Activated T-cell treated with anti-CD3 and anti-CD28 coated beads, Interleukin-2, amount 50 U/mL, for 24 hours (primary cell): ENCODE measurements at regions not wholly inside any gene's neighbourhood (a gene's known extent, or its start where the extent isn't known, plus 50 kb on each side); places are given as distances from the start of the nearest gene placed in this dataset.

Experiments used
- DNase-seq: peaks from one replicate; pipeline ENCODE4 v3.0.0-alpha.2; 2020
- H3K27ac Mint-ChIP-seq: 2 replicates; pipeline ENCODE4 v1.8.0; 2020; ENCODE audit warnings: mild to moderate bottlenecking, mixed read lengths
- H3K27me3 Mint-ChIP-seq: 2 replicates; pipeline ENCODE4 v1.8.0; 2020; ENCODE audit warnings: mixed read lengths
- H3K36me3 Mint-ChIP-seq: 2 replicates; pipeline ENCODE4 v1.8.0; 2020; ENCODE audit warnings: low read depth, mixed read lengths
- H3K4me1 Mint-ChIP-seq: 2 replicates; pipeline ENCODE4 v1.8.0; 2020; ENCODE audit warnings: low read depth, mixed read lengths
- H3K4me3 Mint-ChIP-seq: 2 replicates; pipeline ENCODE4 v1.8.0; 2020; ENCODE audit warnings: mild to moderate bottlenecking, moderate library complexity, mixed read lengths
- H3K9me3 Mint-ChIP-seq: 2 replicates; pipeline ENCODE4 v1.8.0; 2020; ENCODE audit warnings: mixed read lengths

- peaks cover 9% of the 10 kb centered on the region for H3K9me3 Mint-ChIP-seq
- DNase-seq = no peak
- H3K27me3 Mint-ChIP-seq = no peaks in the 10 kb centered on the region
Observed at GRCh38 chr17:22443061-22443460, 750.7 kb downstream of the KCNJ18 start.

DNA sequence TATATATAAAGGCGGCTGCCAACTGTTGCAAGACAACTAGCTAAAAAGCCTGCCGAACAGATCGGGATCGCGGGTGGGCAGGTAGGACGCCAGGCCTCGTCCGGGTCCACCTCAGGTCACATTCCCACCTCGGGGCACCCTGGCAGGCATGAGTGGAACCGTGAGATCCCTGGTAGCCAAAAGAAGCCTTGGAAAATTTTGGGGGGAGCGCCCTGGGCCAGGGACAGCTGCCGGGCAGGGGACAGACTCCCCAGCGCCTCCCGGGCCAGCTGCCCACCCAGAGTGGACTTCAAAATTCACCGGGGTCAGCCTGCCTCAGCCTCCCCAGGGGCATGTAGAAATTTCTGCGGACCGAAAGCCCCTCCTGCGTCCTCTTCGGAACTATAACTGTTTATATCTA, 760.9 kb downstream of the KCNJ18 start:
- no peak for DNase-seq

More at GRCh38 chr17:22443061-22443460, 750.7 kb downstream of the KCNJ18 start:
- Mint-ChIP-seq H3K27ac (no peak overlapping the region), H3K4me3 (no peak overlapping the region), H3K36me3 (no peaks in the 10 kb centered on the region), H3K4me1 (no peaks in the 10 kb centered on the region)

GRCh38 chr17:22454070-22454999, 762.0 kb downstream of the KCNJ18 start:
- no peak overlapping the region for H3K4me3 Mint-ChIP-seq
- DNase-seq = no peak
- H3K9me3 Mint-ChIP-seq = peaks cover 26% of the 10 kb centered on the region
- H3K27me3 Mint-ChIP-seq = no peaks in the 10 kb centered on the region
- no peaks in the 10 kb centered on the region for H3K4me1 Mint-ChIP-seq
- no peak overlapping the region for H3K27ac Mint-ChIP-seq
- no peaks in the 10 kb centered on the region for H3K36me3 Mint-ChIP-seq

More for the DNA sequence above, 760.9 kb downstream of the KCNJ18 start:
- Mint-ChIP-seq H3K36me3 (no peaks in the 10 kb centered on the region), H3K4me1 (no peaks in the 10 kb centered on the region), H3K9me3 (peaks cover 26% of the 10 kb centered on the region), H3K27me3 (no peaks in the 10 kb centered on the region), H3K27ac (no peak overlapping the region), H3K4me3 (no peak overlapping the region)

- Mint-ChIP-seq H3K27me3 (no peaks in the 10 kb centered on the region), H3K4me1 (no peaks in the 10 kb centered on the region), H3K9me3 (peaks cover 36% of the 10 kb centered on the region), H3K36me3 (no peaks in the 10 kb centered on the region), H3K4me3 (no peak overlapping the region), H3K27ac (no peak overlapping the region)
- DNase-seq = no peak
Observed at GRCh38 chr17:22459331-22459952, 767.1 kb downstream of the KCNJ18 start.

- Mint-ChIP-seq H3K27me3 (no peaks in the 10 kb centered on the region), H3K36me3 (no peaks in the 10 kb centered on the region), H3K4me1 (no peaks in the 10 kb centered on the region), H3K9me3 (peaks cover 37% of the 10 kb centered on the region), H3K4me3 (no peak overlapping the region), H3K27ac (no peak overlapping the region)
- no peak for DNase-seq
Observed at GRCh38 chr17:22459953-22460350, 767.6 kb downstream of the KCNJ18 start.

DNA sequence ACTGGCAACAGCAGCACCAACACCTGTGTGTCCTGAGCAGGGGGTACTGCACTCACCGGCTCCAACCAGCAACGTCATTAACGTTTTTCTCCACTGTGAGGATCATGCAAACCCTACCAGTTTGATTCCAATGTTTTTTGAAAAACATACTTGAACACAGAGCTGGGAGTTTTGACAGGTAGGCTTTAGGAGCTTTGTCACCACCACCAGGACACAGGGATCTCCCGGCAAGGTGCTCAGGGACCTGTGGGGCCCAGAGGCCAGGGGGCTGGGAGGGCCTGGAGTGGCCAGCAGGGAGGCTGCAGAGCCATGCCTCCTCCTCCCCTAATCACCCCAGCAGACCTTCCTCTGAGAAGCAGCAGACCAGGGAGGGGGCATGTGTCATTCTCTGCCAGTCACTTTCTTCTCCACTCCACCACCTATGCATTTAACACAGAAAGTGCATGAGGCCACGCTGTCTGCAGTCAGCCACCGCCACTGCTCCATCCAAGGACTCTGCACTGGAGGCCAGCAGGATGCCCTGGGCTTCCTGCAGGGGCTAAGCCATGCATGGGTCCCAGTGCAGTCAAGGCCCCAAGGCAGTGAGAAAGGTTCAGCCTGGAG, 768.2 kb downstream of the KCNJ18 start:
- H3K27me3 Mint-ChIP-seq = no peaks in the 10 kb centered on the region
- no peak for DNase-seq
- H3K36me3 Mint-ChIP-seq = no peaks in the 10 kb centered on the region
- H3K27ac Mint-ChIP-seq = no peak overlapping the region
- H3K4me3 Mint-ChIP-seq = no peak overlapping the region
- H3K9me3 Mint-ChIP-seq = peaks cover 33% of the 10 kb centered on the region
- H3K4me1 Mint-ChIP-seq = no peaks in the 10 kb centered on the region

DNA sequence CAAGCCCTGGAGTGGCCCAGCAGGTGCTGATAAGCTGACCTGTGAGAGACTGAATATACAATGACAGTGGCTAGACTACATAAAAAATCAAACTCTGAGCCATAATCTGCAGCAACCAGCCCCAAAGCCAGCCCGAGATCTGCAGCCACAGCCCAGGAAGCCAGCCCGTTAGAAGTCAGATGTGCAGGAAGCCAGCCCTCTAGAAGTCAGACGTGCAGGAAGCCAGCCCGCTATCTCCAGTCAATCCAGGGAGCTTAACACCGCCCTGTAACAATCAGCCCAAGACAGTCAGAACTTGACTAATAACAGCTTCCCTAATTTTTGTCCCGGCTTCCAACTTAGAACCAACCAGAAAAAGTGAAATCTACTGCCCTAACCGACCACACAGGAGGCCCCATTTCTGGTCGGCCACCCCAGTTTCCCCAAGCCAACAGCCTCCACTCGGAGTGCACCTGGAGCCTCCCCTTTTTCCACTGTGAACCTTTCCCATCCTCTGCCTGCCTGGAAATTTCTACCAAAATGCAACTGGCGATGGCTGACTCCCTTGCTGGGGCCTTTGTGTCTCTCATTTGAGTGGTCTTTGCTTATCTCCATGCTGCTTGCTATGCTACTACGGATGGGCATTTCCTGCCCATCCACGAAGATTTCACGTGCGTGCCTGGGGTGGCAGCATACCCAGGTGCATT, 769.3 kb downstream of the KCNJ18 start:
- Mint-ChIP-seq H3K4me3 (no peak overlapping the region), H3K9me3 (peaks cover 31% of the 10 kb centered on the region)

DNA sequence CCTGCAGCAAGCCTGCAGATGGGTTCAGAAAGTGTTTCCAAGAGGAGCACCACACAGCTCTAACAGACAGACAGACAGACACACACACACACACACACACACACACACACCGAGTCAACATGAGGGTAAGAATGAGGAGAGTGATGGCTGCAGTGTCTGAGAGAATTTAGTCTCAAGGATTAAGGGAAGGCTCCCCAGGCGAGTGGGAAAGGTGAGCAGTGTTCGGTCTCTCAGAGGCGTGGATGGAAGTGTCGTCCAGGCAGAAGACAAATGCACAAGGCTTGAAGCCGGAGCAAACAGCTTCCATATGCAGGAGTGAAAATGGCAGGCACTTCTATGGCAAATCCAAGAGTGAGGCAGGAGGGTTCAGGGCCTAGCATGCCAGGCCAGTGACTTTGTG, 770.1 kb downstream of the KCNJ18 start:
- Mint-ChIP-seq H3K4me3 (no peak overlapping the region), H3K4me1 (no peaks in the 10 kb centered on the region), H3K36me3 (no peaks in the 10 kb centered on the region), H3K9me3 (peaks cover 32% of the 10 kb centered on the region), H3K27me3 (no peaks in the 10 kb centered on the region), H3K27ac (no peak overlapping the region)
- no peak for DNase-seq

More for the DNA sequence above, 769.3 kb downstream of the KCNJ18 start:
- no peak overlapping the region for H3K27ac Mint-ChIP-seq
- no peaks in the 10 kb centered on the region for H3K4me1 Mint-ChIP-seq
- no peaks in the 10 kb centered on the region for H3K36me3 Mint-ChIP-seq
- no peaks in the 10 kb centered on the region for H3K27me3 Mint-ChIP-seq
- DNase-seq = no peak

DNA sequence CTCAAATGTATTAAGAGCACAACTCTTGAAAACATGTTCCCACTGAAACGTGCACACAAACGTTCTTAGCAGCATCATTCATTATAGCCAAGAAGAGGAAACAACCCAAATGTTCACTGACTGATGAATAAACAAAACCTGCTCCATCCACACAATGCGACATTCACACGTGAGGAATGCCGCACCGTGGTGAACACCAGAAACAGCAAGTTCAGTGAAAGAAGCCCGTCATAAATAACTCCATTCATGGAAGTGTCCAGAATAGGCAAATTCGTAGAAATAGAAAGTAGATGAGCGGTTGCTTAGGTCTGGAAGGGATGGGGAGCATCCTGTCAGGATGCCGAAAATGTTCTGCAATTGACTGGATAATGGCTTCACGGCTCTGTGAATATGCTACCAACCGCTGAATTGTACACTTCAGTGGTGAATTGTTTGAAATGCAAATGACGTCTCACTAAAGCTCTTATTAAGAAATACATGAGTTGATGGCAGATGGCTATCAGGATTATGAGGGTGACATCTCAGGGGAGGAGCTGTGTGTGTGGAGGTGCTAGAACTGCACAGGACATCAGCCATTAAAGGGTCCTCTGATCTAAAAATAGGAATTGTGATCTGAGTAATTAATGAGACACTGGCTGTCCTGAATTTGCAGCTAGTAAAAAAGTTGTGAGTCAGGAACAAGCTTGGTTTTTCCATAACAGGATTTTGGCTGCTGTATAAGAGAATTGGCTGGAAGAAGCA, 771.0 kb downstream of the KCNJ18 start:
- Mint-ChIP-seq H3K27ac (no peak overlapping the region), H3K36me3 (no peaks in the 10 kb centered on the region), H3K4me1 (no peaks in the 10 kb centered on the region), H3K27me3 (no peaks in the 10 kb centered on the region), H3K9me3 (peaks cover 29% of the 10 kb centered on the region), H3K4me3 (no peak overlapping the region)
- DNase-seq = no peak

DNA sequence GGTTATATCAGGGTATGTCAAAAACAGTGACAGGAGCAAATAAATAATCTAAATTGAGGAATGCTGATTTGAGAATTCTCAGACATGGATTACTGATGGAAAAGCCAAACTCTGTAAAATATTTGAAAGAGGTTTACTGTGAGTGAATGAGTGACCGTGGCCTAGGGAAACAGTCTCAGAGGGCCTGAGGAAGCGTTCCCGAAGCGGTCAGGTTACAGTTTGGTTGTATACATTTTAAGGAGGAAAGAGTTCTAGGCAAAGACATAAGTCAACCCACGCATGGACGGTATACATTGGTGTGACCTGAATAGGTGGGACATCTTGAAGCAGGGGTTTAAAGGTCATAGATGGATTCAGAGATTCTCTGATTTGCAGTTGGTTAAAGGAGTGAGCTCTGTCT, 771.7 kb downstream of the KCNJ18 start:
- no peaks in the 10 kb centered on the region for H3K27me3 Mint-ChIP-seq
- peaks cover 27% of the 10 kb centered on the region for H3K9me3 Mint-ChIP-seq
- no peaks in the 10 kb centered on the region for H3K4me1 Mint-ChIP-seq
- DNase-seq = no peak
- H3K27ac Mint-ChIP-seq = no peak overlapping the region
- H3K4me3 Mint-ChIP-seq = no peak overlapping the region
- H3K36me3 Mint-ChIP-seq = no peaks in the 10 kb centered on the region

GRCh38 chr17:22467720-22468119, 775.4 kb downstream of the KCNJ18 start:
- no peaks in the 10 kb centered on the region for H3K36me3 Mint-ChIP-seq
- no peaks in the 10 kb centered on the region for H3K27me3 Mint-ChIP-seq
- H3K27ac Mint-ChIP-seq = no peak overlapping the region
- peaks cover 29% of the 10 kb centered on the region for H3K9me3 Mint-ChIP-seq
- DNase-seq = no peak
- no peaks in the 10 kb centered on the region for H3K4me1 Mint-ChIP-seq
- H3K4me3 Mint-ChIP-seq = no peak overlapping the region

GRCh38 chr17:22469101-22469880, 777.0 kb downstream of the KCNJ18 start:
- H3K9me3 Mint-ChIP-seq = peaks cover 21% of the 10 kb centered on the region
- no peak overlapping the region for H3K27ac Mint-ChIP-seq
- no peaks in the 10 kb centered on the region for H3K27me3 Mint-ChIP-seq
- DNase-seq = no peak
- no peaks in the 10 kb centered on the region for H3K4me1 Mint-ChIP-seq
- no peak overlapping the region for H3K4me3 Mint-ChIP-seq
- no peaks in the 10 kb centered on the region for H3K36me3 Mint-ChIP-seq

DNA sequence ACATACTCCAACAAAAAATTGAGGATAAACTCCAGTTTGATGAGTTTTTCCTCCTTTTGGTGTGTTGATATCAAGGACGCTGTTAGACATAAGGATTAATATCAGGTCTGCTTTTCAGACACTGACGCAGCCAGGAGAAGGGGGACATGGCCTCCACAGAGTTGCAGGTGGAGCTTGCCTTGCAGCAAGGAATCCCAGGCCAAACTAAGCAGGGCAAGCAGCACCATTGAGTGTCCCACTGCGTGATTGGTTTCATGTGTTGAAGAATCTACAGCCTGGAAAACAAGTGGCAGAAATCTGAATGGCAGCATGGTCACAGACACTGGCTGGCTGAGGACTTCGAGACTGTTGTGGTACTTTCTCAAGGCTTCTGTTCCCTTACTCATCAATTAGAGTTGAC, 777.6 kb downstream of the KCNJ18 start:
- Mint-ChIP-seq H3K4me3 (no peak overlapping the region), H3K36me3 (no peaks in the 10 kb centered on the region), H3K27ac (no peak overlapping the region), H3K4me1 (no peaks in the 10 kb centered on the region), H3K27me3 (no peaks in the 10 kb centered on the region), H3K9me3 (peaks cover 19% of the 10 kb centered on the region)
- no peak for DNase-seq
